ENCODE measurements at regions not wholly inside any gene's neighbourhood (a gene's known extent, or its start where the extent isn't known, plus 50 kb on each side); places are given as distances from the start of the nearest gene placed in this dataset.

DNA sequence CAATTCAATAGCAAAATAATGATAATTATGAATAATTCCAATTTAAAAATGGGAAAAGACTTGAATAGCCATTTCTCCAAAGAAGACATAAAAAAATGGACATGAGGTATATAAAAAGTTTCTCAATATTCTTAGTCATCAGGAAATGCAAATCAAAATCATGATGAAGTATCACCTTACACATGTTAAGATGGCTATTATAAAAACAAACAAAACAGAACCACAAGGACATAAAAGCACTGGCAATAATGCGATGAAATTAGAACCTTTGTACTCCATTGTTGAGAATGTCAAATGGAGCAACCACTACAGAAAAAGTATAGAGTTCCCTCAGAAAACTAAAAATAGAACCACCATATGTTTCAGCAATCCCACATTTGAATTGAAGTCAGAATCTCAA lies 1186.1 kb downstream of the SLITRK5 start:
- H2AFZ ChIP-seq, result no peak overlapping the region
- H3K9me3 ChIP-seq (ENCODE audit: low read depth), result no peaks in the 10 kb centered on the region
- no peak overlapping the region for H3K4me3 ChIP-seq
- H3K27me3 ChIP-seq, result no peaks in the 10 kb centered on the region
- WGBS (ENCODE audit: low lambda C conversion rate, missing lambda C conversion rate), result 100% methylated on average over 1 of the region's 1 CpG
- H4K20me1 ChIP-seq (ENCODE audit: insufficient read depth, poor library complexity, severe bottlenecking), result no peaks in the 10 kb centered on the region
- H3K9me2 ChIP-seq (replicated peaks; ENCODE audit: insufficient read depth), result no peaks in the 10 kb centered on the region
- H3K27ac ChIP-seq, result no peak overlapping the region
- TF ChIP-seq, protein P1, sequence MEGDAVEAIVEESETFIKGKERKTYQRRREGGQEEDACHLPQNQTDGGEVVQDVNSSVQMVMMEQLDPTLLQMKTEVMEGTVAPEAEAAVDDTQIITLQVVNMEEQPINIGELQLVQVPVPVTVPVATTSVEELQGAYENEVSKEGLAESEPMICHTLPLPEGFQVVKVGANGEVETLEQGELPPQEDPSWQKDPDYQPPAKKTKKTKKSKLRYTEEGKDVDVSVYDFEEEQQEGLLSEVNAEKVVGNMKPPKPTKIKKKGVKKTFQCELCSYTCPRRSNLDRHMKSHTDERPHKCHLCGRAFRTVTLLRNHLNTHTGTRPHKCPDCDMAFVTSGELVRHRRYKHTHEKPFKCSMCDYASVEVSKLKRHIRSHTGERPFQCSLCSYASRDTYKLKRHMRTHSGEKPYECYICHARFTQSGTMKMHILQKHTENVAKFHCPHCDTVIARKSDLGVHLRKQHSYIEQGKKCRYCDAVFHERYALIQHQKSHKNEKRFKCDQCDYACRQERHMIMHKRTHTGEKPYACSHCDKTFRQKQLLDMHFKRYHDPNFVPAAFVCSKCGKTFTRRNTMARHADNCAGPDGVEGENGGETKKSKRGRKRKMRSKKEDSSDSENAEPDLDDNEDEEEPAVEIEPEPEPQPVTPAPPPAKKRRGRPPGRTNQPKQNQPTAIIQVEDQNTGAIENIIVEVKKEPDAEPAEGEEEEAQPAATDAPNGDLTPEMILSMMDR (IDR thresholded peaks at IDR 0.05; ENCODE audit: poor library complexity), result no peak
- no peak for TF ChIP-seq EZH2phosphoT487 (IDR thresholded peaks at IDR 0.05; ENCODE audit: low read depth, severe bottlenecking, unreplicated experiment)
- no peak for TF ChIP-seq EZH2 (IDR thresholded peaks at IDR 0.05; ENCODE audit: borderline replicate concordance)
- H3K79me2 ChIP-seq, result no peaks in the 10 kb centered on the region
- H3K4me1 ChIP-seq (ENCODE audit: insufficient read depth), result no peaks in the 10 kb centered on the region
- no peak for DNase-seq (ENCODE audit: low spot score)
- H3K36me3 ChIP-seq (replicated peaks; ENCODE audit: insufficient read depth, low read depth), result no peaks in the 10 kb centered on the region
- no peak overlapping the region for H3K4me2 ChIP-seq

GRCh38 chr13:88862095-88862620 lies 1191.0 kb downstream of the SLITRK5 start:
- DNase-seq (ENCODE audit: low spot score), result no peak
- Histone ChIP-seq H3K4me3 (no peak overlapping the region), H4K20me1 (ENCODE audit: insufficient read depth, poor library complexity, severe bottlenecking) (no peaks in the 10 kb centered on the region), H3K4me2 (no peak overlapping the region), H3K27me3 (no peaks in the 10 kb centered on the region), H3K79me2 (no peaks in the 10 kb centered on the region), H2AFZ (no peak overlapping the region), H3K27ac (no peak overlapping the region), H3K4me1 (ENCODE audit: insufficient read depth) (no peaks in the 10 kb centered on the region), H3K9me2 (replicated peaks; ENCODE audit: insufficient read depth) (no peaks in the 10 kb centered on the region), H3K36me3 (replicated peaks; ENCODE audit: insufficient read depth, low read depth) (no peaks in the 10 kb centered on the region), H3K9me3 (ENCODE audit: low read depth) (no peaks in the 10 kb centered on the region)
- WGBS (ENCODE audit: low lambda C conversion rate, missing lambda C conversion rate), result 86% methylated on average over 2 of the region's 2 CpGs
- TF ChIP-seq EZH2 (IDR thresholded peaks at IDR 0.05; ENCODE audit: borderline replicate concordance) (no peak), EZH2phosphoT487 (IDR thresholded peaks at IDR 0.05; ENCODE audit: low read depth, severe bottlenecking, unreplicated experiment) (no peak)
- TF ChIP-seq, protein P1 (IDR thresholded peaks at IDR 0.05; ENCODE audit: poor library complexity), result no peak

DNA sequence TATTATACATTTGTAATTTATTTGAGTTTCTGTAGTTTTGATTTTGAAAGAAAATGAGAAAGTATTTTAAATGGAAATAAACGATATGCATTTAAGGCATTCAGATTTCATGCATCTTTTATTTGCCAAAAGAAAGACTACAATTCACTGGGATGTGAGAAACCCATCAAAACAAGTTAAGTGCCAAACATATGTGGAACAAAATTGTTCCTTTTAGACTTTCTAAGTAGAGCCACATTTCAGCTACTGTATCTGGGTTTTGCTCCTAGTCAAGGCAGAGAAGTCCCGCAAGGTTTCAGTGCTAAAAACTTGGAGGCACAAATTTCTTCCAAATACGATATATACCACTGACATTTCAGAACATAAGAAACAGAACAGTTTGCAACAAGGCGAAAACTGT lies 1191.9 kb downstream of the SLITRK5 start:
- no peaks in the 10 kb centered on the region for H3K9me2 ChIP-seq (replicated peaks; ENCODE audit: insufficient read depth)
- H3K27ac ChIP-seq, result no peak overlapping the region
- H3K79me2 ChIP-seq, result no peaks in the 10 kb centered on the region
- no peak for TF ChIP-seq EZH2 (IDR thresholded peaks at IDR 0.05; ENCODE audit: borderline replicate concordance)
- TF ChIP-seq EZH2phosphoT487 (IDR thresholded peaks at IDR 0.05; ENCODE audit: low read depth, severe bottlenecking, unreplicated experiment), result no peak
- TF ChIP-seq, protein P1 (IDR thresholded peaks at IDR 0.05; ENCODE audit: poor library complexity), result no peak
- no peak for DNase-seq (ENCODE audit: low spot score)
- no peak overlapping the region for H3K4me2 ChIP-seq
- no peaks in the 10 kb centered on the region for H3K27me3 ChIP-seq
- H3K36me3 ChIP-seq (replicated peaks; ENCODE audit: insufficient read depth, low read depth), result no peaks in the 10 kb centered on the region
- WGBS (ENCODE audit: low lambda C conversion rate, missing lambda C conversion rate), result 94% methylated on average over 4 of the region's 4 CpGs
- H2AFZ ChIP-seq, result no peak overlapping the region
- no peaks in the 10 kb centered on the region for H4K20me1 ChIP-seq (ENCODE audit: insufficient read depth, poor library complexity, severe bottlenecking)
- H3K4me3 ChIP-seq, result no peak overlapping the region
- no peaks in the 10 kb centered on the region for H3K4me1 ChIP-seq (ENCODE audit: insufficient read depth)
- no peaks in the 10 kb centered on the region for H3K9me3 ChIP-seq (ENCODE audit: low read depth)

DNA sequence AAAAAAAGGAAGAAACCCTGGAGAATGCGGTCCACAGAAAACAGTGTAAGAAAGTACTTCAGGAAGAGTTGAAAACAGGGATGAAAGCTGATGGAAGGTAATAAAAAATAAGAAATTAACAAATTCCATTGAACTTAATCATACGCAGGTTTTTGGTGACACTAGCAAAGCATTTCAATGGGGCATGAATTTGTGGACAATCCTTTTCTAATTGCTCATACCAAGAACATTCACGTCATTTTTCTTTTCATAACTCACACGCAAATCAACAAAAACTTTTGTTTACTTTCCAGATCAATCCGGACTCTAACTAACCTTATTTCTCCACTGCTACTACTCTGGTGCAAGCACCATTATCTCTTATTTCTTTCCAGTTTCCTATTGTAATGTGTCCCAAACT lies 1195.0 kb downstream of the SLITRK5 start:
- Histone ChIP-seq H3K27me3 (no peaks in the 10 kb centered on the region), H3K27ac (no peak overlapping the region), H3K4me1 (ENCODE audit: insufficient read depth) (no peaks in the 10 kb centered on the region), H3K9me2 (replicated peaks; ENCODE audit: insufficient read depth) (no peaks in the 10 kb centered on the region), H3K36me3 (replicated peaks; ENCODE audit: insufficient read depth, low read depth) (no peaks in the 10 kb centered on the region), H3K4me2 (no peak overlapping the region), H4K20me1 (ENCODE audit: insufficient read depth, poor library complexity, severe bottlenecking) (no peaks in the 10 kb centered on the region), H3K9me3 (ENCODE audit: low read depth) (no peaks in the 10 kb centered on the region), H3K79me2 (no peaks in the 10 kb centered on the region), H3K4me3 (no peak overlapping the region), H2AFZ (no peak overlapping the region)
- no peak for DNase-seq (ENCODE audit: low spot score)
- TF ChIP-seq EZH2phosphoT487 (IDR thresholded peaks at IDR 0.05; ENCODE audit: low read depth, severe bottlenecking, unreplicated experiment) (no peak), EZH2 (IDR thresholded peaks at IDR 0.05; ENCODE audit: borderline replicate concordance) (no peak)
- TF ChIP-seq, protein P1 (IDR thresholded peaks at IDR 0.05; ENCODE audit: poor library complexity), result no peak
- 93% methylated on average over 5 of the region's 5 CpGs for WGBS (ENCODE audit: low lambda C conversion rate, missing lambda C conversion rate)
